RWPE2 (cell line): ENCODE measurements at regions not wholly inside any gene's neighbourhood (a gene's known extent, or its start where the extent isn't known, plus 50 kb on each side); places are given as distances from the start of the nearest gene placed in this dataset.

ENCODE experiments used
- ATAC-seq: fragments of 200-7000 bp; cut with Tn5 transposase; 3 replicates; pipeline ENCODE4 v1.9.1; 2021; ENCODE audit warnings: low read depth
- DNase-seq: peaks from one replicate; pipeline ENCODE4 v3.0.0-alpha.2; 2020; ENCODE audit warnings: low spot score
- H3K27ac ChIP-seq: fragments of 450-650 bp; 2 replicates; pipeline ENCODE4 v1.5.1; 2017; ENCODE audit warnings: mild to moderate bottlenecking; ENCODE audit not compliant: poor library complexity, severe bottlenecking
- H3K27me3 ChIP-seq: fragments of 250-450 bp; sonication (Bioruptor Pico); 2 replicates; pipeline ENCODE4 v1.5.1; 2021; ENCODE audit warnings: mild to moderate bottlenecking, moderate library complexity; ENCODE audit not compliant: insufficient read depth, poor library complexity, severe bottlenecking
- H3K36me3 ChIP-seq: fragments of 250-450 bp; sonication (Bioruptor Pico); 2 replicates; pipeline ENCODE4 v1.5.1; 2020; ENCODE audit warnings: low read depth, mild to moderate bottlenecking, moderate library complexity
- H3K4me1 ChIP-seq: fragments of 250-450 bp; sonication (Bioruptor Pico); 2 replicates; pipeline ENCODE4 v1.5.1; 2021; ENCODE audit warnings: mild to moderate bottlenecking, moderate library complexity; ENCODE audit not compliant: insufficient read depth, poor library complexity, severe bottlenecking
- H3K4me3 ChIP-seq: fragments of 250-450 bp; sonication (Bioruptor Pico); 2 replicates; pipeline ENCODE4 v1.5.1; 2021; ENCODE audit warnings: mild to moderate bottlenecking, moderate library complexity; ENCODE audit not compliant: severe bottlenecking
- H3K9me3 ChIP-seq: fragments of 250-450 bp; sonication (Bioruptor Pico); 2 replicates; pipeline ENCODE4 v1.5.1; 2021; ENCODE audit warnings: mild to moderate bottlenecking, moderate library complexity; ENCODE audit not compliant: severe bottlenecking
- TF ChIP-seq, protein P1 (sequence below): fragments of 450-650 bp; IDR thresholded peaks from one replicate; pipeline ENCODE4 v1.5.1; 2017; ENCODE audit warnings: mild to moderate bottlenecking, moderate library complexity; ENCODE audit not compliant: poor library complexity, severe bottlenecking

DNA sequence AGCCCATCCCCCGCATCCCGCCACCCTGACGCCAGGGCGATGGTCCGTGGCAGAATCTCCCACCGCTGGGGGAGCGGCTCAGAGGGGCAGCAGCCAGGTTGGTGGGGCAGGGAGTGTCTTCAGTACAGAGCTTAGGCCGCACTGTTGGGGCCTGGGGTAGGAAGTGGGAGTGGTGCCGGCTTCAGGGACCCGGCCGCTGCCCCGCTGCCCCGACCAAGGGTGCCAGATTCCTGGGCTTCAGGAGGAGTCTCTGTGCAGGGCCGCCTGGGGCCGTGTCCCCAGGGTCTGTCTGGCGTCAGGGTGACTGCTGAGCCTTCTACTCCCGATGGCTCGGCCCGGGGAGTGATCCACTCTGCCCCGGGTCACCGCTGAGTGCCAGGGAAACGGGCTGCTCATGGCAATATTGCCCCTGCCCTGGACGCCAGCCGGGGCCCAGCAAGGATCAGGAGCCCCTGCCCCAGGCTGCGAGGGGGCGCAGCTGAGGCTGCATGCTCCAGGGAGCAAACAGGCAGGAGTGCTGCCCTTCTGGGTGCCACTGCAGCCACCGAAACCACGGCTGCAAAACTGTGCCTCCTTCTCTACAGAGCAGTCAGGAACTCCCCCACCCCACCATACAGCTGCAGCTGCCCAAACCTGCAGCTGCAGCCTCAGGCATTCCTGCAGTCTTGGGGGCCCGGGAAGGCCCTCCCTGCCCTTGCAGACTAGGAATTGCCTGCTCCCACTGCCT, 1206.1 kb downstream of the ARAP2 start:
- ATAC-seq, result no peak
- Histone ChIP-seq H3K36me3 (no peaks in the 10 kb centered on the region), H3K27me3 (no peaks in the 10 kb centered on the region), H3K4me3 (no peak overlapping the region), H3K27ac (no peak overlapping the region), H3K4me1 (no peaks in the 10 kb centered on the region), H3K9me3 (no peaks in the 10 kb centered on the region)
- TF ChIP-seq, protein P1, sequence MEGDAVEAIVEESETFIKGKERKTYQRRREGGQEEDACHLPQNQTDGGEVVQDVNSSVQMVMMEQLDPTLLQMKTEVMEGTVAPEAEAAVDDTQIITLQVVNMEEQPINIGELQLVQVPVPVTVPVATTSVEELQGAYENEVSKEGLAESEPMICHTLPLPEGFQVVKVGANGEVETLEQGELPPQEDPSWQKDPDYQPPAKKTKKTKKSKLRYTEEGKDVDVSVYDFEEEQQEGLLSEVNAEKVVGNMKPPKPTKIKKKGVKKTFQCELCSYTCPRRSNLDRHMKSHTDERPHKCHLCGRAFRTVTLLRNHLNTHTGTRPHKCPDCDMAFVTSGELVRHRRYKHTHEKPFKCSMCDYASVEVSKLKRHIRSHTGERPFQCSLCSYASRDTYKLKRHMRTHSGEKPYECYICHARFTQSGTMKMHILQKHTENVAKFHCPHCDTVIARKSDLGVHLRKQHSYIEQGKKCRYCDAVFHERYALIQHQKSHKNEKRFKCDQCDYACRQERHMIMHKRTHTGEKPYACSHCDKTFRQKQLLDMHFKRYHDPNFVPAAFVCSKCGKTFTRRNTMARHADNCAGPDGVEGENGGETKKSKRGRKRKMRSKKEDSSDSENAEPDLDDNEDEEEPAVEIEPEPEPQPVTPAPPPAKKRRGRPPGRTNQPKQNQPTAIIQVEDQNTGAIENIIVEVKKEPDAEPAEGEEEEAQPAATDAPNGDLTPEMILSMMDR, result no peak
- DNase-seq, result no peak

DNA sequence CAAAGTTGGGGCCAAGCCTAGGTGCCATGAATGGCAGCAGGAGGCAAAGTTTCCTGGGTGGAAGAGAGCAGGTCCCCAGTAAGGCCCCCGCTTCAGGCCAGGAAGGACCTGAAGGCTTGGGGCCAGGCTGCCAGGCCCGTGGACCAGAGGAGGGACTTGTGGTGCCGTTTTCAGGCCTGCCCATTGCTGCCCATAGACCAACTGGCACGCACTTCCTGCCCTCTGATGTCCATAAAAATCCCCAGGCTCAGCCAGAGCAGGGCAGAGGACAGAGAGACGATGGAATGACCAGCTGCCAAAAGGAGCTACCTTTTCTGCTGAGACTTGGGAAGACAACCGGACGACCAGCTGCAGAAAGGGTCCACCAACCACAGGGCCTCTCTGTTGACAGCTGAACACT, 1205.5 kb downstream of the ARAP2 start:
- no peaks in the 10 kb centered on the region for H3K4me1 ChIP-seq
- no peak overlapping the region for H3K4me3 ChIP-seq
- H3K36me3 ChIP-seq, result no peaks in the 10 kb centered on the region
- TF ChIP-seq, protein P1, result no peak
- no peaks in the 10 kb centered on the region for H3K27me3 ChIP-seq
- DNase-seq, result no peak
- no peak overlapping the region for H3K27ac ChIP-seq
- no peak for ATAC-seq
- no peaks in the 10 kb centered on the region for H3K9me3 ChIP-seq

DNA sequence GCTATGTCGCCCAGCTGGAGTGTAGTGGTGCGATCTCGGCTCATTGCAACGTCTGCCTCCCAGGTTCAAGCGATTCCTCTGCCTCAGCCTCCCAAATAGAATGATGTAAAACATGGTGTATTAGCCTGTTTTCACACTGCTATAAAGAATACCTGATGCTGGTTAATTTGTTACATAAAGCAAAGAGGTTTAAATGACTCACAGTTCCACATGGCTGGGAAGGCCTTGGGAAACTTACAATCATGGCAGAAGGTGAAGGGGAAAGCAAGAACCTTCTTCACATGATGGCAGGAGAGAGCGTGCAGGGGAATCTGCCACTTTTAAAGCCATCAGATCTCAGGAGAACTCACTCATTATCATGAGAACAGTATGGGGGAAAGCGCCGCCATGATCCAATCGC, 1191.8 kb downstream of the ARAP2 start:
- no peak overlapping the region for H3K27ac ChIP-seq
- DNase-seq, result no peak
- no peaks in the 10 kb centered on the region for H3K27me3 ChIP-seq
- no peaks in the 10 kb centered on the region for H3K9me3 ChIP-seq
- no peaks in the 10 kb centered on the region for H3K36me3 ChIP-seq
- H3K4me3 ChIP-seq, result no peak overlapping the region
- no peak for ATAC-seq
- no peaks in the 10 kb centered on the region for H3K4me1 ChIP-seq
- TF ChIP-seq, protein P1, result no peak

DNA sequence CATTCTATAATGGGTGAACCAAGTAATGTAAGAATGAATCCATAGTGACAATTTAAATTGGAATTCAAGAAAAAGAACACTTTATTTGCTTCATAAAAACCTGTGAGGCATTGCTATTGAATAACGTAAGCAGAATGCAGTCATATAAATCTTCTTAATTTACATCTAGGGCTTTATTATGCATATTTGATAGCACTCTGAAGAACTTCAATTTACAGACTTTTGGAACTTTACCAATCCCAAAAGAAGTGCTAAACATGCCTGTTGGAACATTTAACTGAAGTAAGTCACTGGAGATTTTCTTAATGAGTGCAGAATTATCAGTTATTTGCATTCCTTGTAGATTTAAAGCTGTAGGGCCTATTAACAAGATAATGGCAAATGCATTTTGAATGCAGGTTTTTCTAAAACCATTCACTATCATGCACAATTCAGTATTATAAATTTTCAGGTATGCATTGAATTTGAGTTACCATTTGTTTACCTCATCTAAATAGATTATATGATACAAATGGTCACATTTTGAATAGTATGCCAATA, 1181.2 kb downstream of the ARAP2 start:
- H3K27me3 ChIP-seq, result no peaks in the 10 kb centered on the region

More for the DNA sequence above, 1181.2 kb downstream of the ARAP2 start:
- Histone ChIP-seq H3K4me3 (no peak overlapping the region), H3K36me3 (no peaks in the 10 kb centered on the region), H3K9me3 (no peaks in the 10 kb centered on the region), H3K4me1 (no peaks in the 10 kb centered on the region), H3K27ac (no peak overlapping the region)
- no peak for ATAC-seq
- DNase-seq, result no peak
- TF ChIP-seq, protein P1, result no peak
